ENCODE measurements at regions not wholly inside any gene's neighbourhood (a gene's known extent, or its start where the extent isn't known, plus 50 kb on each side); places are given as distances from the start of the nearest gene placed in this dataset.

DNA sequence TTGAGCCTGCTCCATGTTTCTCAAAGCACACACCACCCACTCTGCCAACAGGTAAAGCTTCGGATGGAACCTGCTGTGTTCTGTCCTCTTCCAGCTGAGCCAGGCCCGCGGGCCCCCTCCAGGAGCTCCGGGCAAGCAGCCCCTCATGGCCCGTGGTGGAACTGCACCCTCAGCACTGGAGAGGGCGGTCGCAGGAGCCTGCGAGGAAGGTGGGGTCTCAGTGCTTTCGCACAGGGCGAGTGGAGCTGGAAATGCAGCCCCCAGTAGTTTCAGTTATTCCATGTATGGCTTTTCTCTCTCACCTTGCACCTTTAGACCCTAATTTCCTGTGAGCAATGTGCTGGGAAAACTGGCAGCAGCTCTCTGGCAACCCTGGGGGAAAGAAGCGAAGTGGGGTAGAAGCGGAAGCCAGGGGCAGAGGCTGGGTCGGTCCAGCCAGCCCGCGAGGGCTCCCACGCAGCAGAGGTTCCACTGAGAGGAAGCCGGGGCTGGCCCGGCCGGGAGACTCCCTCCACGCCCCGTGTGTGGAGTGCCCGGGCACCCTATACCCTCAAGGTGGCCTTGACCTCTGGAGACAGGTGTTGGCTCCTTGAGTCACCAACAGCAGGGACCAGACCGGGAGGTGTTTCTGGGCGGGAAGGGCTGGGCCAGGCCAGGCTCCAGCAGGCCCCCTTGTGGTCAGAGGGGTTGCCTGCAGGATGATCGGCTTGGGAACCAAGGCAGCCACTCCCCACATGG, 119.9 kb upstream of the TMEM45B start:
- Histone ChIP-seq H3K4me3 (ENCODE audit: low read depth in 2 of 2, low read length in 2 of 2) (peak overlapping the region in 1 of 2 experiments; percentile 30; a peak in 1 of 4 replicates), H3K36me3 (ENCODE audit: control insufficient read depth, insufficient read depth, low read length) (no peaks in the 10 kb centered on the region), H3K4me1 (ENCODE audit: control insufficient read depth, insufficient read depth, low read length) (peaks cover 6% of the 10 kb centered on the region; the same call in 1 of the 2 replicates), H3K27me3 (ENCODE audit: control insufficient read depth, insufficient read depth, low read length) (no peaks in the 10 kb centered on the region), H3K27ac (ENCODE audit: low read length) (no peak overlapping the region), H3K9me3 (ENCODE audit: control insufficient read depth, insufficient read depth, low read depth, low read length) (no peaks in the 10 kb centered on the region)
- in situ Hi-C loops (cut with HindIII; ENCODE audit: low pct_unique_long_range_greater_than_20kb, low sequenced_read_pairs) = no loop called here
- DNase-seq (ENCODE audit: low read depth, low spot score) (peak; percentile 18), ATAC-seq (peak; percentile 84)
- BruUV-seq (replicated peaks) = no TSS peak
- ChIA-PET POLR2A (no interaction called here), CTCF (interaction anchor here (0.6 to 1.4 kb wide), 5 partner anchors 9 to 327 kb away, joined by 3 to 8 read pairs (median 4); partner anchors contain the start of gene BARX2)
- intact Hi-C loops (cut with micrococcal nuclease; ENCODE audit: unreplicated experiment) = loop anchor here (5.0 kb wide), 1 partner anchor 318 kb away; the partner anchor contains the start of gene BARX2
- no peak for TF ChIP-seq SIN3A (IDR thresholded peaks at IDR 0.05; ENCODE audit: borderline replicate concordance, insufficient read depth, low read depth, low read length)
- TF ChIP-seq POLR2AphosphoS5 (IDR thresholded peaks at IDR 0.05; ENCODE audit: low read depth, low read length) = no peak
- TF ChIP-seq, protein P1, sequence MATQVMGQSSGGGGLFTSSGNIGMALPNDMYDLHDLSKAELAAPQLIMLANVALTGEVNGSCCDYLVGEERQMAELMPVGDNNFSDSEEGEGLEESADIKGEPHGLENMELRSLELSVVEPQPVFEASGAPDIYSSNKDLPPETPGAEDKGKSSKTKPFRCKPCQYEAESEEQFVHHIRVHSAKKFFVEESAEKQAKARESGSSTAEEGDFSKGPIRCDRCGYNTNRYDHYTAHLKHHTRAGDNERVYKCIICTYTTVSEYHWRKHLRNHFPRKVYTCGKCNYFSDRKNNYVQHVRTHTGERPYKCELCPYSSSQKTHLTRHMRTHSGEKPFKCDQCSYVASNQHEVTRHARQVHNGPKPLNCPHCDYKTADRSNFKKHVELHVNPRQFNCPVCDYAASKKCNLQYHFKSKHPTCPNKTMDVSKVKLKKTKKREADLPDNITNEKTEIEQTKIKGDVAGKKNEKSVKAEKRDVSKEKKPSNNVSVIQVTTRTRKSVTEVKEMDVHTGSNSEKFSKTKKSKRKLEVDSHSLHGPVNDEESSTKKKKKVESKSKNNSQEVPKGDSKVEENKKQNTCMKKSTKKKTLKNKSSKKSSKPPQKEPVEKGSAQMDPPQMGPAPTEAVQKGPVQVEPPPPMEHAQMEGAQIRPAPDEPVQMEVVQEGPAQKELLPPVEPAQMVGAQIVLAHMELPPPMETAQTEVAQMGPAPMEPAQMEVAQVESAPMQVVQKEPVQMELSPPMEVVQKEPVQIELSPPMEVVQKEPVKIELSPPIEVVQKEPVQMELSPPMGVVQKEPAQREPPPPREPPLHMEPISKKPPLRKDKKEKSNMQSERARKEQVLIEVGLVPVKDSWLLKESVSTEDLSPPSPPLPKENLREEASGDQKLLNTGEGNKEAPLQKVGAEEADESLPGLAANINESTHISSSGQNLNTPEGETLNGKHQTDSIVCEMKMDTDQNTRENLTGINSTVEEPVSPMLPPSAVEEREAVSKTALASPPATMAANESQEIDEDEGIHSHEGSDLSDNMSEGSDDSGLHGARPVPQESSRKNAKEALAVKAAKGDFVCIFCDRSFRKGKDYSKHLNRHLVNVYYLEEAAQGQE (IDR thresholded peaks at IDR 0.05; ENCODE audit: insufficient read depth in 1 of 2, low read depth in 2 of 2, low read length in 1 of 2) = no peak
- TF ChIP-seq, protein P2, sequence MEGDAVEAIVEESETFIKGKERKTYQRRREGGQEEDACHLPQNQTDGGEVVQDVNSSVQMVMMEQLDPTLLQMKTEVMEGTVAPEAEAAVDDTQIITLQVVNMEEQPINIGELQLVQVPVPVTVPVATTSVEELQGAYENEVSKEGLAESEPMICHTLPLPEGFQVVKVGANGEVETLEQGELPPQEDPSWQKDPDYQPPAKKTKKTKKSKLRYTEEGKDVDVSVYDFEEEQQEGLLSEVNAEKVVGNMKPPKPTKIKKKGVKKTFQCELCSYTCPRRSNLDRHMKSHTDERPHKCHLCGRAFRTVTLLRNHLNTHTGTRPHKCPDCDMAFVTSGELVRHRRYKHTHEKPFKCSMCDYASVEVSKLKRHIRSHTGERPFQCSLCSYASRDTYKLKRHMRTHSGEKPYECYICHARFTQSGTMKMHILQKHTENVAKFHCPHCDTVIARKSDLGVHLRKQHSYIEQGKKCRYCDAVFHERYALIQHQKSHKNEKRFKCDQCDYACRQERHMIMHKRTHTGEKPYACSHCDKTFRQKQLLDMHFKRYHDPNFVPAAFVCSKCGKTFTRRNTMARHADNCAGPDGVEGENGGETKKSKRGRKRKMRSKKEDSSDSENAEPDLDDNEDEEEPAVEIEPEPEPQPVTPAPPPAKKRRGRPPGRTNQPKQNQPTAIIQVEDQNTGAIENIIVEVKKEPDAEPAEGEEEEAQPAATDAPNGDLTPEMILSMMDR (IDR thresholded peaks at IDR 0.05) = peak; percentile 89
- TF ChIP-seq TCF7L2 (IDR thresholded peaks at IDR 0.05; ENCODE audit: low read depth, low read length) = no peak

DNA sequence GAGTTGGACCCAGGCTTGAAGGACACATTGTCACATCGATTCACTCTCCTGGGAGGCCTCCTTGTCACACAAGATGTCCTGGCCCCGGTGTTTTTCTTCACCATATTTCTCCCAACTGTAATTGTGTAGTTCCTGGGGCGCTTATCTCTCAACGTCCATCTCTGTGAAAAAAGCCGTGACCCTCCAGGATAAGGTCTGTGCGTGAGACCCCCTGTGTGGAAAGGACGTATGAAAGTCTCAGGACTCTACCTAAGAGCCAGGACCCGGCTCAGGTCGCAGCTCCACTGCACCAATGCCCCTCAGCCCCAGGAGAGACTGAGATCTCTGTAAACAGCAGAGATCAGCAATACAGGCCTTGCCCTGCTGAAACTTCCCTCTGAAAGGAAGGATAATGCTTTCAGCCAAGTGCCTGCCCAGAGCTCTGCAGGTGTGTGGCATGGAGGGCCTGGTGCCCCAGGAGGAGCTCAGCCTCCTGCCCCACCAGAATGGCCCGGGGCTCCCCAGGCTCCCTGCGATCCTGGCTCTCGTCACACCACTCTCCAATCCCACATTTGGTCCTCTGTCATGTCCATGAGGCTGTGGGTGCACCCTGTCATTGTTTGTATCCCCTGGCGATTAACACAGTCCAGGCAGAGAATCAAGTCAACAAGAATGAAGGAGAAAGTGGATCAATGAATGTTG, 119.2 kb upstream of the TMEM45B start:
- in situ Hi-C loops (cut with HindIII; ENCODE audit: low pct_unique_long_range_greater_than_20kb, low sequenced_read_pairs) = no loop called here
- ChIA-PET POLR2A (no interaction called here), CTCF (interaction anchor here (1.1 kb wide), 1 partner anchor 391 kb away, joined by 3 read pairs; no protein-coding TSS in a partner anchor)
- H3K27me3 ChIP-seq (ENCODE audit: control insufficient read depth, insufficient read depth, low read length) = no peaks in the 10 kb centered on the region
- BruUV-seq (replicated peaks) = no TSS peak
- intact Hi-C loops (cut with micrococcal nuclease; ENCODE audit: unreplicated experiment) = loop anchor here (5.0 kb wide), 1 partner anchor 319 kb away; the partner anchor contains the start of gene BARX2
- no peak for ATAC-seq
- DNase-seq (ENCODE audit: low read depth, low spot score) = no peak
- H3K4me1 ChIP-seq (ENCODE audit: control insufficient read depth, insufficient read depth, low read length) = peaks cover 3% of the 10 kb centered on the region; the same call in 1 of the 2 replicates
- TF ChIP-seq, protein P2 (IDR thresholded peaks at IDR 0.05) = peak; percentile 53; the same call in 1 of the 2 replicates
- TF ChIP-seq TCF7L2 (IDR thresholded peaks at IDR 0.05; ENCODE audit: low read depth, low read length) (no peak), SIN3A (IDR thresholded peaks at IDR 0.05; ENCODE audit: borderline replicate concordance, insufficient read depth, low read depth, low read length) (no peak), POLR2AphosphoS5 (IDR thresholded peaks at IDR 0.05; ENCODE audit: low read depth, low read length) (no peak)
- H3K27ac ChIP-seq (ENCODE audit: low read length) = no peak overlapping the region
- no peaks in the 10 kb centered on the region for H3K9me3 ChIP-seq (ENCODE audit: control insufficient read depth, insufficient read depth, low read depth, low read length)
- no peaks in the 10 kb centered on the region for H3K36me3 ChIP-seq (ENCODE audit: control insufficient read depth, insufficient read depth, low read length)
- H3K4me3 ChIP-seq (ENCODE audit: low read depth in 2 of 2, low read length in 2 of 2) = no peak overlapping the region
